ENCODE measurements at regions not wholly inside any gene's neighbourhood (a gene's known extent, or its start where the extent isn't known, plus 50 kb on each side); places are given as distances from the start of the nearest gene placed in this dataset.

DNA sequence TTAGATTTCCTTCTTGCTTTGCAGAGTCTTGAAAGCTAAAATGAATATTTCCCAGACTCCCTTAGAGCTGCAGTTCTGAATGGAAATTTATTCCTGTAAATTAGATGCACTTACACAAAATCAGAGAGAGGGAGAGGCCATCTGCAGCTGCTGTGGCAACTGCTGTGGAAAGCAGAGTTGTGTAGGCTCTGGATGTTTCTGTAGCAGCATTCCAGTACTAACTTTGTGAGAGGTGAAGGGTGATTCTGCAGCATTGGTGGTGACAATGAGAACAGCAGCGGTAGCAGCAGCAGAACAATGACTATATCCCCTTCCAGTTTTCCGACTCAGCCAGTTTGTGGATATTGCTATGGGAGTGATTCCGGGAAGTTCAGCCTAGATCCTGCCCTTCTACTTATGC, 433.0 kb upstream of the REG3G start:
- TF ChIP-seq, protein P1, sequence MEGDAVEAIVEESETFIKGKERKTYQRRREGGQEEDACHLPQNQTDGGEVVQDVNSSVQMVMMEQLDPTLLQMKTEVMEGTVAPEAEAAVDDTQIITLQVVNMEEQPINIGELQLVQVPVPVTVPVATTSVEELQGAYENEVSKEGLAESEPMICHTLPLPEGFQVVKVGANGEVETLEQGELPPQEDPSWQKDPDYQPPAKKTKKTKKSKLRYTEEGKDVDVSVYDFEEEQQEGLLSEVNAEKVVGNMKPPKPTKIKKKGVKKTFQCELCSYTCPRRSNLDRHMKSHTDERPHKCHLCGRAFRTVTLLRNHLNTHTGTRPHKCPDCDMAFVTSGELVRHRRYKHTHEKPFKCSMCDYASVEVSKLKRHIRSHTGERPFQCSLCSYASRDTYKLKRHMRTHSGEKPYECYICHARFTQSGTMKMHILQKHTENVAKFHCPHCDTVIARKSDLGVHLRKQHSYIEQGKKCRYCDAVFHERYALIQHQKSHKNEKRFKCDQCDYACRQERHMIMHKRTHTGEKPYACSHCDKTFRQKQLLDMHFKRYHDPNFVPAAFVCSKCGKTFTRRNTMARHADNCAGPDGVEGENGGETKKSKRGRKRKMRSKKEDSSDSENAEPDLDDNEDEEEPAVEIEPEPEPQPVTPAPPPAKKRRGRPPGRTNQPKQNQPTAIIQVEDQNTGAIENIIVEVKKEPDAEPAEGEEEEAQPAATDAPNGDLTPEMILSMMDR (IDR thresholded peaks at IDR 0.05): no peak
- TF ChIP-seq POLR2A (IDR thresholded peaks at IDR 0.05): no peak
- no peaks in the 10 kb centered on the region for H3K9me3 ChIP-seq
- no peaks in the 10 kb centered on the region for H3K36me3 ChIP-seq
- H3K27me3 ChIP-seq: no peaks in the 10 kb centered on the region
- no peak for DNase-seq
- H3K4me3 ChIP-seq: no peak overlapping the region
- no peak overlapping the region for H3K27ac ChIP-seq
- no peaks in the 10 kb centered on the region for H3K4me1 ChIP-seq

DNA sequence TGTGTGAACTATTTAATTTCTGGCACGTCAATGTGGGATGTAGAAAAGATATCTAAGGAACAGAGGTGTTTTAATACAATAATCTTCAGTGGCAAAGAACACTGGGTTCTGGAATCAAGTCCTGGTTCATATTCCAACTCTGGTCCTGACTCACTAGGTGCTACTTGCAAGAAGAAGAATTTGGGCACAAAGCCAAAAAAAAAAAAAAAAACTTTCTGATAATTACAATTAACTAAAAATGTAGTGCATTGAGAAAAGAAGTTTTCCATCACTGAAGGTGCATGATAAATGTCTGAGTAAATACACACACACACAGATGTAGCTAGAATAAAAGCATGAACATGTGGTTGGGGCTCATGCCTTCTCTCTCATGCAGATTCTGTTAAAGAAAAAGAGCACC, 424.4 kb upstream of the REG3G start:
- H3K27ac ChIP-seq: no peak overlapping the region
- no peak overlapping the region for H3K4me3 ChIP-seq
- no peaks in the 10 kb centered on the region for H3K4me1 ChIP-seq
- no peak for TF ChIP-seq POLR2A (IDR thresholded peaks at IDR 0.05)
- TF ChIP-seq, protein P1 (IDR thresholded peaks at IDR 0.05): no peak
- H3K27me3 ChIP-seq: no peaks in the 10 kb centered on the region
- no peaks in the 10 kb centered on the region for H3K9me3 ChIP-seq
- no peaks in the 10 kb centered on the region for H3K36me3 ChIP-seq
- DNase-seq: no peak

GRCh38 chr2:78602862-78603261, 422.6 kb upstream of the REG3G start:
- Histone ChIP-seq H3K27ac (no peak overlapping the region), H3K4me3 (no peak overlapping the region), H3K4me1 (no peaks in the 10 kb centered on the region), H3K9me3 (no peaks in the 10 kb centered on the region), H3K27me3 (no peaks in the 10 kb centered on the region), H3K36me3 (no peaks in the 10 kb centered on the region)
- no peak for TF ChIP-seq POLR2A (IDR thresholded peaks at IDR 0.05)
- TF ChIP-seq, protein P1 (IDR thresholded peaks at IDR 0.05): no peak
- no peak for DNase-seq

GRCh38 chr2:78606895-78607294, 418.6 kb upstream of the REG3G start:
- Histone ChIP-seq H3K27ac (no peak overlapping the region), H3K4me1 (no peaks in the 10 kb centered on the region), H3K9me3 (no peaks in the 10 kb centered on the region), H3K27me3 (no peaks in the 10 kb centered on the region), H3K36me3 (no peaks in the 10 kb centered on the region), H3K4me3 (no peak overlapping the region)
- DNase-seq: no peak
- TF ChIP-seq, protein P1 (IDR thresholded peaks at IDR 0.05): no peak
- TF ChIP-seq POLR2A (IDR thresholded peaks at IDR 0.05): no peak

GRCh38 chr2:78614726-78615125, 410.8 kb upstream of the REG3G start:
- TF ChIP-seq POLR2A (IDR thresholded peaks at IDR 0.05): no peak
- TF ChIP-seq, protein P1 (IDR thresholded peaks at IDR 0.05): no peak
- no peaks in the 10 kb centered on the region for H3K27me3 ChIP-seq
- H3K4me1 ChIP-seq: no peaks in the 10 kb centered on the region
- DNase-seq: no peak
- no peaks in the 10 kb centered on the region for H3K36me3 ChIP-seq
- H3K4me3 ChIP-seq: no peak overlapping the region
- H3K27ac ChIP-seq: no peak overlapping the region
- no peaks in the 10 kb centered on the region for H3K9me3 ChIP-seq

DNA sequence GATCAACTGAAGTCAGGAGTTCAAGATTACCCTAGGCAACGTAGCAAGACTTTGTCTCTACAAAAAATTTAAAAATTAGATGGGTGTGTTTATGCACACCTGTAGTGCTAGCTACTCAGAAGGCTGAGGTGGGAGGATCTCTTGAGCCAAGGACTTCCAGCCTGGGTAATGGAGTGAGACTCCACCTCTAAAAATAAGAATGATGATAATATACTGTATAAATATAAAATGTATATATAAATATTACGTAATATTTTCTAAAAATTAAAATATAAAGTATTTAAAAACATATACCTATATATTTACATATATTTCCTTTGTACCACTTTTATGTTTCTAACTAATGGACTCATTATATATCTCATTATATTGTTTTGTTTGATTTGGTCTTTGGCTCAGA, 409.5 kb upstream of the REG3G start:
- no peak for DNase-seq
- Histone ChIP-seq H3K9me3 (no peaks in the 10 kb centered on the region), H3K27me3 (no peaks in the 10 kb centered on the region), H3K4me1 (no peaks in the 10 kb centered on the region), H3K27ac (no peak overlapping the region), H3K36me3 (no peaks in the 10 kb centered on the region), H3K4me3 (no peak overlapping the region)
- TF ChIP-seq, protein P1 (IDR thresholded peaks at IDR 0.05): no peak
- no peak for TF ChIP-seq POLR2A (IDR thresholded peaks at IDR 0.05)
